ENCODE measurements at regions not wholly inside any gene's neighbourhood (a gene's known extent, or its start where the extent isn't known, plus 50 kb on each side); places are given as distances from the start of the nearest gene placed in this dataset.

DNA sequence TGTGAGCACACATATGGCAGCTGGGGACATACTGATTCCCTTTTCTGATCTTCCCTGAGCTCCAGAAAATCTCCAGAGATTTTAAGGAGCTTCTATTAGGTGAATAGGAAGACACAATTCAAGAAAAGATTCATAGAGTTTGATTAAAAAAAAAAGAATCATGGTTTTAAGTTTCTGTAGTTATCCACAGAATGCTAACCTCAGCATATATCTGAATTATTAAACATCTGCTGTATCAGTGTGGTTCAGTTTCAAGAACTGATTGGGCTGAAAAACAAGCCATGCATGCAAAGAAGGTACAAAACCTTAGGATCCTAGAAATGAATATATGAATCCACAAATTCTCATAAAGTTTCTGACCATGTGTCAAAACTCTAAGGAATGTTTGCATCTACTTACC, 94.1 kb upstream of the ZNF438 start:
- DNase-seq (ENCODE audit: low read depth), result no peak
- TF ChIP-seq, protein P1, sequence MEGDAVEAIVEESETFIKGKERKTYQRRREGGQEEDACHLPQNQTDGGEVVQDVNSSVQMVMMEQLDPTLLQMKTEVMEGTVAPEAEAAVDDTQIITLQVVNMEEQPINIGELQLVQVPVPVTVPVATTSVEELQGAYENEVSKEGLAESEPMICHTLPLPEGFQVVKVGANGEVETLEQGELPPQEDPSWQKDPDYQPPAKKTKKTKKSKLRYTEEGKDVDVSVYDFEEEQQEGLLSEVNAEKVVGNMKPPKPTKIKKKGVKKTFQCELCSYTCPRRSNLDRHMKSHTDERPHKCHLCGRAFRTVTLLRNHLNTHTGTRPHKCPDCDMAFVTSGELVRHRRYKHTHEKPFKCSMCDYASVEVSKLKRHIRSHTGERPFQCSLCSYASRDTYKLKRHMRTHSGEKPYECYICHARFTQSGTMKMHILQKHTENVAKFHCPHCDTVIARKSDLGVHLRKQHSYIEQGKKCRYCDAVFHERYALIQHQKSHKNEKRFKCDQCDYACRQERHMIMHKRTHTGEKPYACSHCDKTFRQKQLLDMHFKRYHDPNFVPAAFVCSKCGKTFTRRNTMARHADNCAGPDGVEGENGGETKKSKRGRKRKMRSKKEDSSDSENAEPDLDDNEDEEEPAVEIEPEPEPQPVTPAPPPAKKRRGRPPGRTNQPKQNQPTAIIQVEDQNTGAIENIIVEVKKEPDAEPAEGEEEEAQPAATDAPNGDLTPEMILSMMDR (IDR thresholded peaks at IDR 0.05; ENCODE audit: insufficient read depth, low read depth, low read length), result no peak
- H3K4me2 ChIP-seq (ENCODE audit: low read length), result no peak overlapping the region
- H3K4me3 Mint-ChIP-seq (ENCODE audit: unreplicated experiment), result no peak overlapping the region
- no peak overlapping the region for H3K27ac Mint-ChIP-seq (ENCODE audit: unreplicated experiment)
- no peaks in the 10 kb centered on the region for H4K20me1 ChIP-seq (ENCODE audit: insufficient read depth, low read length)
- no peaks in the 10 kb centered on the region for H3K36me3 ChIP-seq (ENCODE audit: insufficient read depth, low read length)
- peaks cover 20% of the 10 kb centered on the region for H3K4me1 ChIP-seq (ENCODE audit: insufficient read depth, low read length)
- no peaks in the 10 kb centered on the region for H3K79me2 ChIP-seq (ENCODE audit: insufficient read depth, low read length)
- peaks cover 7% of the 10 kb centered on the region for H3K4me1 Mint-ChIP-seq (ENCODE audit: low read depth, unreplicated experiment)
- H3K9me3 Mint-ChIP-seq (ENCODE audit: unreplicated experiment), result no peaks in the 10 kb centered on the region
- no peaks in the 10 kb centered on the region for H3K9me3 ChIP-seq (ENCODE audit: insufficient read depth, low read depth, low read length)
- H2AFZ ChIP-seq (ENCODE audit: low read depth, low read length), result no peak overlapping the region
- H3K27me3 ChIP-seq (ENCODE audit: insufficient read depth, low read length), result no peaks in the 10 kb centered on the region
- no peak overlapping the region for H3K9ac ChIP-seq (ENCODE audit: low read length)
- H3K27me3 Mint-ChIP-seq (ENCODE audit: low read depth, unreplicated experiment), result peaks cover 20% of the 10 kb centered on the region
- peaks cover 3% of the 10 kb centered on the region for H3K36me3 Mint-ChIP-seq (ENCODE audit: low read depth, unreplicated experiment)
- no peak overlapping the region for H3K4me3 ChIP-seq (ENCODE audit: insufficient read depth, low read depth, low read length)
- no peak overlapping the region for H3K27ac ChIP-seq (ENCODE audit: low read depth, low read length)
- no peak for FAIRE-seq

DNA sequence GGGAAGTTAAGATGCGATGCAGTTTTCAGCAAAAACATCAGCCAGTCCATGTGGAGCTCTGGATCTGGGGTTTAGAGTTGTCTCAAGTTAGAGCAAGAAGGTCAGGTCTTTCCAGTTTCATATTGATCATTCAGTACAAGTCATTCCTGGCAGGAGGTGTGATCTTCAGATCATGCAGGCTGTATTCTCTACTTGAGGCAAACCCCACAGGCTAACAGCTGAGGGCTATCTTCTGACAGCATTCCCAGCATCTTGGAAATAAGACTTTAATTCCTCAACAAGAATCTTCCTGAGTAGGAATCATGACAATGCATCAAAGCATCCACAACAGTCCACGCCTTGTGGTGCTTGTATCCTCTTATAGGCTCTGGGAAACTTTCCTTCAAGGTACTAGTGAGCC, 94.9 kb upstream of the ZNF438 start:
- DNase-seq (ENCODE audit: low read depth) (no peak), FAIRE-seq (peak; percentile 45)
- no peak overlapping the region for H3K27ac ChIP-seq (ENCODE audit: low read depth, low read length)
- H3K27me3 ChIP-seq (ENCODE audit: insufficient read depth, low read length), result no peaks in the 10 kb centered on the region
- no peak overlapping the region for H2AFZ ChIP-seq (ENCODE audit: low read depth, low read length)
- H3K4me3 Mint-ChIP-seq (ENCODE audit: unreplicated experiment), result no peak overlapping the region
- no peak for TF ChIP-seq EZH2 (IDR thresholded peaks at IDR 0.05; ENCODE audit: insufficient read depth, low read length)
- TF ChIP-seq, protein P1 (IDR thresholded peaks at IDR 0.05; ENCODE audit: insufficient read depth, low read depth, low read length), result no peak
- no peak overlapping the region for H3K9ac ChIP-seq (ENCODE audit: low read length)
- H3K4me1 Mint-ChIP-seq (ENCODE audit: low read depth, unreplicated experiment), result peaks cover 7% of the 10 kb centered on the region
- H3K4me3 ChIP-seq (ENCODE audit: insufficient read depth, low read depth, low read length), result no peak overlapping the region
- H3K36me3 ChIP-seq (ENCODE audit: insufficient read depth, low read length), result no peaks in the 10 kb centered on the region
- peaks cover 20% of the 10 kb centered on the region for H3K27me3 Mint-ChIP-seq (ENCODE audit: low read depth, unreplicated experiment)
- H3K9me3 ChIP-seq (ENCODE audit: insufficient read depth, low read depth, low read length), result no peaks in the 10 kb centered on the region
- no peak overlapping the region for H3K27ac Mint-ChIP-seq (ENCODE audit: unreplicated experiment)
- no peaks in the 10 kb centered on the region for H3K79me2 ChIP-seq (ENCODE audit: insufficient read depth, low read length)
- no peaks in the 10 kb centered on the region for H4K20me1 ChIP-seq (ENCODE audit: insufficient read depth, low read length)
- no peak overlapping the region for H3K4me2 ChIP-seq (ENCODE audit: low read length)
- peaks cover 13% of the 10 kb centered on the region for H3K4me1 ChIP-seq (ENCODE audit: insufficient read depth, low read length)
- H3K9me3 Mint-ChIP-seq (ENCODE audit: unreplicated experiment), result no peaks in the 10 kb centered on the region
- peaks cover 3% of the 10 kb centered on the region for H3K36me3 Mint-ChIP-seq (ENCODE audit: low read depth, unreplicated experiment)

DNA sequence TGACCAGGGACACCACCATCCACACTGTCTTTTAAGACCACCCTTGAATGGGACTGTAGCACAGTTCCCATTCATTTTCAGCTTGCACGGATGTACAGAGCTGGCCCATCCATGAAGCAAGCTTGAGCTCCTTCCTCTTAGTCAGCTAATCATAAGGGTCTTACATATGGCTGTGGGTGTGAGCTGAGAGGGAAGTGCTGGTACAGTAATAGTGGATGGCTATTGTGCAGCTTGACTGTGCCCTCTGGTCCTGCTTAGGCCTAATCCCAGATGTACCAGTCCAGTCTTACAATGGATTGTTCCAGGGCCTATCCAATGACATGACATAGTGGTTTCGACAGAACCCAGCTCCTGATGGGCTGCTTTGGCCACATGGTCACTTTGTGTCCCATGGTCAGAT, 96.9 kb upstream of the ZNF438 start:
- peak overlapping the region; percentile 31 for H3K27ac ChIP-seq (ENCODE audit: low read depth, low read length)
- FAIRE-seq (no peak), DNase-seq (ENCODE audit: low read depth) (no peak)
- H3K4me1 ChIP-seq (ENCODE audit: insufficient read depth, low read length), result peaks cover 14% of the 10 kb centered on the region
- H3K36me3 Mint-ChIP-seq (ENCODE audit: low read depth, unreplicated experiment), result peaks cover 5% of the 10 kb centered on the region
- no peak overlapping the region for H3K4me3 ChIP-seq (ENCODE audit: insufficient read depth, low read depth, low read length)
- no peaks in the 10 kb centered on the region for H3K36me3 ChIP-seq (ENCODE audit: insufficient read depth, low read length)
- H3K9me3 Mint-ChIP-seq (ENCODE audit: unreplicated experiment), result no peaks in the 10 kb centered on the region
- no peaks in the 10 kb centered on the region for H3K27me3 ChIP-seq (ENCODE audit: insufficient read depth, low read length)
- peaks cover 20% of the 10 kb centered on the region for H3K27me3 Mint-ChIP-seq (ENCODE audit: low read depth, unreplicated experiment)
- peak overlapping the region; percentile 34 for H3K27ac Mint-ChIP-seq (ENCODE audit: unreplicated experiment)
- H3K4me1 Mint-ChIP-seq (ENCODE audit: low read depth, unreplicated experiment), result peaks cover 14% of the 10 kb centered on the region
- H3K9ac ChIP-seq (ENCODE audit: low read length), result no peak overlapping the region
- no peak overlapping the region for H3K4me3 Mint-ChIP-seq (ENCODE audit: unreplicated experiment)
- H3K9me3 ChIP-seq (ENCODE audit: insufficient read depth, low read depth, low read length), result no peaks in the 10 kb centered on the region
- TF ChIP-seq, protein P1 (IDR thresholded peaks at IDR 0.05; ENCODE audit: insufficient read depth, low read depth, low read length), result no peak
- TF ChIP-seq EZH2 (IDR thresholded peaks at IDR 0.05; ENCODE audit: insufficient read depth, low read length), result no peak
- no peak overlapping the region for H2AFZ ChIP-seq (ENCODE audit: low read depth, low read length)
- H3K4me2 ChIP-seq (ENCODE audit: low read length), result no peak overlapping the region
- no peaks in the 10 kb centered on the region for H4K20me1 ChIP-seq (ENCODE audit: insufficient read depth, low read length)
- H3K79me2 ChIP-seq (ENCODE audit: insufficient read depth, low read length), result no peaks in the 10 kb centered on the region

Measured in astrocyte (in vitro differentiated cells and primary cell).